ENCODE measurements at regions not wholly inside any gene's neighbourhood (a gene's known extent, or its start where the extent isn't known, plus 50 kb on each side); places are given as distances from the start of the nearest gene placed in this dataset.

GRCh38 chr16:26454102-26454501, 612.6 kb upstream of the C16orf82 start:
- Histone ChIP-seq H3K9me3 (ENCODE audit: low read depth) (no peaks in the 10 kb centered on the region), H3K9me2 (ENCODE audit: insufficient read depth) (no peaks in the 10 kb centered on the region), H4K20me1 (ENCODE audit: insufficient read depth) (no peaks in the 10 kb centered on the region), H3K4me3 (no peak overlapping the region), H3F3A (ENCODE audit: insufficient read depth) (no peaks in the 10 kb centered on the region), H3K4me1 (ENCODE audit: insufficient read depth) (no peaks in the 10 kb centered on the region), H2AFZ (no peak overlapping the region), H3K4me2 (ENCODE audit: unreplicated experiment) (no peak overlapping the region), H3K36me3 (ENCODE audit: low read depth) (no peaks in the 10 kb centered on the region), H3K27ac (no peak overlapping the region), H3K27me3 (replicated peaks; ENCODE audit: insufficient read depth) (no peaks in the 10 kb centered on the region), H3K9ac (no peak overlapping the region), H3K79me2 (ENCODE audit: insufficient read depth) (no peaks in the 10 kb centered on the region)
- TF ChIP-seq EZH2phosphoT487 (IDR thresholded peaks at IDR 0.05; ENCODE audit: insufficient read depth, low read depth) (no peak), EZH2 (IDR thresholded peaks at IDR 0.05; ENCODE audit: insufficient read depth, poor library complexity, severe bottlenecking) (no peak)
- in situ Hi-C loops (cut with MboI): no loop called here
- peak; percentile 37 for DNase-seq
- WGBS, 2 experiments (ENCODE audit: low coverage in 1 of 2, low lambda C conversion rate in 2 of 2, missing lambda C conversion rate in 2 of 2): 20 to 25% methylated on average over 2 of the region's 2 CpGs

- no peak overlapping the region for H2AFZ ChIP-seq
- no peak overlapping the region for H3K27ac ChIP-seq
- no peak overlapping the region for H3K4me2 ChIP-seq (ENCODE audit: unreplicated experiment)
- WGBS, 2 experiments (ENCODE audit: low coverage in 1 of 2, low lambda C conversion rate in 2 of 2, missing lambda C conversion rate in 2 of 2): 14 to 21% methylated on average over 8 of the region's 8 CpGs
- no peaks in the 10 kb centered on the region for H3K9me3 ChIP-seq (ENCODE audit: low read depth)
- DNase-seq: no peak
- H3K4me3 ChIP-seq: no peak overlapping the region
- in situ Hi-C loops (cut with MboI): no loop called here
- no peaks in the 10 kb centered on the region for H4K20me1 ChIP-seq (ENCODE audit: insufficient read depth)
- no peak overlapping the region for H3K9ac ChIP-seq
- H3K79me2 ChIP-seq (ENCODE audit: insufficient read depth): no peaks in the 10 kb centered on the region
- no peaks in the 10 kb centered on the region for H3F3A ChIP-seq (ENCODE audit: insufficient read depth)
- no peaks in the 10 kb centered on the region for H3K9me2 ChIP-seq (ENCODE audit: insufficient read depth)
- H3K4me1 ChIP-seq (ENCODE audit: insufficient read depth): no peaks in the 10 kb centered on the region
- no peaks in the 10 kb centered on the region for H3K36me3 ChIP-seq (ENCODE audit: low read depth)
- H3K27me3 ChIP-seq (replicated peaks; ENCODE audit: insufficient read depth): no peaks in the 10 kb centered on the region
- no peak for TF ChIP-seq EZH2phosphoT487 (IDR thresholded peaks at IDR 0.05; ENCODE audit: insufficient read depth, low read depth)
- no peak for TF ChIP-seq EZH2 (IDR thresholded peaks at IDR 0.05; ENCODE audit: insufficient read depth, poor library complexity, severe bottlenecking)
Measured at GRCh38 chr16:26456074-26456473, 610.7 kb upstream of the C16orf82 start.

DNA sequence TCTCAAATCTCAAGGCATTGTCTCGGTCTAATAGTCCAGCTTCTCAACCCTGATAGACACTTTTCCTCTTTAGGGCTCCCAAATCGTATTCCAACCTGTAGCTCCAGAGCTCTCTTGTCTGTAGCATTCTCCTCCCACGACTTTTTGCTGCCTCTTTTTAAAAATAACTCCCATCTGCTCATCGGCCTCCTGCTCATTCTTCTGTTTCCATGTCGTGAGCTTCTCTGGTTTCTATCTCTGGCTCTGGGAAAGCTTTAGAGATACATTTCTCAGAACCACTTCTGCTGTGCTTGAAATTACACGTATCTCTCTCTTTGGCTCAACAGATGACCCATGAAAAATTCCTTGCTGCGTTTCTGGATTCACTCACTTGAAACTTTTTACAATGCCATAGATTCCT, 609.6 kb upstream of the C16orf82 start:
- no peak overlapping the region for H3K9ac ChIP-seq
- H3K4me2 ChIP-seq (ENCODE audit: unreplicated experiment): no peak overlapping the region
- DNase-seq: no peak
- WGBS, 2 experiments (ENCODE audit: low coverage in 1 of 2, low lambda C conversion rate in 2 of 2, missing lambda C conversion rate in 2 of 2): 3 to 4% methylated on average over 7 of the region's 7 CpGs
- no peaks in the 10 kb centered on the region for H4K20me1 ChIP-seq (ENCODE audit: insufficient read depth)
- H3K27me3 ChIP-seq (replicated peaks; ENCODE audit: insufficient read depth): no peaks in the 10 kb centered on the region
- no peak for TF ChIP-seq EZH2 (IDR thresholded peaks at IDR 0.05; ENCODE audit: insufficient read depth, poor library complexity, severe bottlenecking)
- TF ChIP-seq EZH2phosphoT487 (IDR thresholded peaks at IDR 0.05; ENCODE audit: insufficient read depth, low read depth): no peak
- H3K9me3 ChIP-seq (ENCODE audit: low read depth): no peaks in the 10 kb centered on the region
- no peak overlapping the region for H3K4me3 ChIP-seq
- no peaks in the 10 kb centered on the region for H3F3A ChIP-seq (ENCODE audit: insufficient read depth)
- H3K4me1 ChIP-seq (ENCODE audit: insufficient read depth): no peaks in the 10 kb centered on the region
- no peaks in the 10 kb centered on the region for H3K36me3 ChIP-seq (ENCODE audit: low read depth)
- no peaks in the 10 kb centered on the region for H3K9me2 ChIP-seq (ENCODE audit: insufficient read depth)
- in situ Hi-C loops (cut with MboI): no loop called here
- no peak overlapping the region for H3K27ac ChIP-seq
- no peak overlapping the region for H2AFZ ChIP-seq
- no peaks in the 10 kb centered on the region for H3K79me2 ChIP-seq (ENCODE audit: insufficient read depth)

- DNase-seq: no peak
- H3K4me1 ChIP-seq (ENCODE audit: insufficient read depth): no peaks in the 10 kb centered on the region
- no peak overlapping the region for H2AFZ ChIP-seq
- H3K4me3 ChIP-seq: no peak overlapping the region
- no peak overlapping the region for H3K4me2 ChIP-seq (ENCODE audit: unreplicated experiment)
- no peaks in the 10 kb centered on the region for H3K9me3 ChIP-seq (ENCODE audit: low read depth)
- no peaks in the 10 kb centered on the region for H3K9me2 ChIP-seq (ENCODE audit: insufficient read depth)
- WGBS, 2 experiments (ENCODE audit: low coverage in 1 of 2, low lambda C conversion rate in 2 of 2, missing lambda C conversion rate in 2 of 2): 52 to 57% methylated on average over 4 of the region's 4 CpGs
- no peak overlapping the region for H3K27ac ChIP-seq
- TF ChIP-seq EZH2 (IDR thresholded peaks at IDR 0.05; ENCODE audit: insufficient read depth, poor library complexity, severe bottlenecking) (no peak), EZH2phosphoT487 (IDR thresholded peaks at IDR 0.05; ENCODE audit: insufficient read depth, low read depth) (no peak)
- H3K79me2 ChIP-seq (ENCODE audit: insufficient read depth): no peaks in the 10 kb centered on the region
- in situ Hi-C loops (cut with MboI): no loop called here
- no peaks in the 10 kb centered on the region for H3K36me3 ChIP-seq (ENCODE audit: low read depth)
- H3F3A ChIP-seq (ENCODE audit: insufficient read depth): no peaks in the 10 kb centered on the region
- H3K27me3 ChIP-seq (replicated peaks; ENCODE audit: insufficient read depth): no peaks in the 10 kb centered on the region
- no peak overlapping the region for H3K9ac ChIP-seq
- H4K20me1 ChIP-seq (ENCODE audit: insufficient read depth): no peaks in the 10 kb centered on the region
Measured at GRCh38 chr16:26457882-26458281, 608.8 kb upstream of the C16orf82 start.
